Chondrocyte (in vitro differentiated cells): ENCODE measurements at regions not wholly inside any gene's neighbourhood (a gene's known extent, or its start where the extent isn't known, plus 50 kb on each side); places are given as distances from the start of the nearest gene placed in this dataset.

ENCODE experiments used
- DNase-seq: peaks from one replicate; pipeline ENCODE4 v3.0.0; 2021; ENCODE audit warnings: mixed read lengths, low spot score
- H3K27ac Mint-ChIP-seq: one replicate; pipeline ENCODE4 v1.8.0; 2021; ENCODE audit warnings: mild to moderate bottlenecking, moderate library complexity, mixed read lengths; ENCODE audit not compliant: unreplicated experiment
- H3K27me3 Mint-ChIP-seq: 2 replicates; pipeline ENCODE4 v1.8.0; 2021; ENCODE audit warnings: low read depth, mixed read lengths
- H3K36me3 Mint-ChIP-seq: 2 replicates; pipeline ENCODE4 v1.8.0; 2021; ENCODE audit warnings: low read depth, mixed read lengths
- H3K4me1 Mint-ChIP-seq: 2 replicates; pipeline ENCODE4 v1.8.0; 2021; ENCODE audit warnings: low read depth, mild to moderate bottlenecking, mixed read lengths
- H3K4me3 Mint-ChIP-seq: one replicate; pipeline ENCODE4 v1.8.0; 2021; ENCODE audit warnings: mild to moderate bottlenecking, moderate library complexity, mixed read lengths; ENCODE audit not compliant: unreplicated experiment
- H3K9me3 Mint-ChIP-seq: 2 replicates; pipeline ENCODE4 v1.8.0; 2021; ENCODE audit warnings: low read depth, mixed read lengths
- CTCF ChIP-seq: fragments of 200-600 bp; sonication (generic); IDR thresholded peaks from 2 replicates; pipeline ENCODE4 v1.5.0; 2021; ENCODE audit warnings: antibody characterized with exemption, mild to moderate bottlenecking, moderate library complexity

GRCh38 chr2:11030909-11031308, 119.2 kb downstream of the KCNF1 start:
- H3K27me3 Mint-ChIP-seq, result peaks cover 11% of the 10 kb centered on the region
- H3K27ac Mint-ChIP-seq, result no peak overlapping the region
- no peaks in the 10 kb centered on the region for H3K36me3 Mint-ChIP-seq
- no peak for TF ChIP-seq CTCF
- no peak for DNase-seq
- H3K4me1 Mint-ChIP-seq, result no peaks in the 10 kb centered on the region
- H3K9me3 Mint-ChIP-seq, result peaks cover 4% of the 10 kb centered on the region
- H3K4me3 Mint-ChIP-seq, result no peak overlapping the region

GRCh38 chr2:11031876-11032275, 120.1 kb downstream of the KCNF1 start:
- peaks cover 14% of the 10 kb centered on the region for H3K9me3 Mint-ChIP-seq
- H3K27me3 Mint-ChIP-seq, result peaks cover 11% of the 10 kb centered on the region
- H3K4me3 Mint-ChIP-seq, result no peak overlapping the region
- no peaks in the 10 kb centered on the region for H3K36me3 Mint-ChIP-seq
- no peak for DNase-seq
- no peaks in the 10 kb centered on the region for H3K4me1 Mint-ChIP-seq
- H3K27ac Mint-ChIP-seq, result no peak overlapping the region
- TF ChIP-seq CTCF, result no peak

GRCh38 chr2:11032396-11032795, 120.7 kb downstream of the KCNF1 start:
- no peak for DNase-seq
- peaks cover 11% of the 10 kb centered on the region for H3K27me3 Mint-ChIP-seq
- TF ChIP-seq CTCF, result no peak
- H3K4me1 Mint-ChIP-seq, result no peaks in the 10 kb centered on the region
- H3K27ac Mint-ChIP-seq, result no peak overlapping the region
- H3K36me3 Mint-ChIP-seq, result peaks cover 3% of the 10 kb centered on the region
- H3K4me3 Mint-ChIP-seq, result no peak overlapping the region
- peaks cover 19% of the 10 kb centered on the region for H3K9me3 Mint-ChIP-seq

GRCh38 chr2:11033114-11033513, 121.4 kb downstream of the KCNF1 start:
- DNase-seq, result no peak
- peaks cover 26% of the 10 kb centered on the region for H3K9me3 Mint-ChIP-seq
- no peak overlapping the region for H3K27ac Mint-ChIP-seq
- H3K4me3 Mint-ChIP-seq, result no peak overlapping the region
- peaks cover 11% of the 10 kb centered on the region for H3K27me3 Mint-ChIP-seq
- no peak for TF ChIP-seq CTCF
- peaks cover 6% of the 10 kb centered on the region for H3K36me3 Mint-ChIP-seq
- H3K4me1 Mint-ChIP-seq, result no peaks in the 10 kb centered on the region

GRCh38 chr2:11038641-11039040, 116.6 kb upstream of the SLC66A3 start:
- Mint-ChIP-seq H3K4me1 (no peaks in the 10 kb centered on the region), H3K4me3 (no peak overlapping the region), H3K9me3 (peaks cover 37% of the 10 kb centered on the region), H3K36me3 (peaks cover 8% of the 10 kb centered on the region), H3K27ac (no peak overlapping the region), H3K27me3 (peaks cover 18% of the 10 kb centered on the region)
- no peak for TF ChIP-seq CTCF
- DNase-seq, result no peak
